Left cardiac atrium (tissue), 4 donors: ENCODE measurements at regions not wholly inside any gene's neighbourhood (a gene's known extent, or its start where the extent isn't known, plus 50 kb on each side); places are given as distances from the start of the nearest gene placed in this dataset.

Experiments
- ATAC-seq, 2 donors: fragments of 200-7000 bp; cut with Tn5 transposase; one replicate each; pipeline ENCODE4 v1.9.1; 2020; ENCODE audit warnings: mild to moderate bottlenecking in 2 of 2, moderate library complexity in 2 of 2
- DNase-seq: peaks from one replicate; pipeline ENCODE4 v3.0.0-alpha.2; 2020
- intact Hi-C, 2 donors: fragments of 100-400 bp; cut with DNase I; formaldehyde crosslinking; loops; one replicate each; pipeline versions ENCODE4 v1.14.1 to v1.15.1; 2022 to 2023
- donor health status: DM: no; HTN: yes; CAD: no.
- donor health status: DM: no; HTN: yes; CAD: no; lungs with severe emphysema.
- donor health status: DM: yes; HTN: yes; CAD: no.
- donor health status: Dilated cardiomyopathy.

DNA sequence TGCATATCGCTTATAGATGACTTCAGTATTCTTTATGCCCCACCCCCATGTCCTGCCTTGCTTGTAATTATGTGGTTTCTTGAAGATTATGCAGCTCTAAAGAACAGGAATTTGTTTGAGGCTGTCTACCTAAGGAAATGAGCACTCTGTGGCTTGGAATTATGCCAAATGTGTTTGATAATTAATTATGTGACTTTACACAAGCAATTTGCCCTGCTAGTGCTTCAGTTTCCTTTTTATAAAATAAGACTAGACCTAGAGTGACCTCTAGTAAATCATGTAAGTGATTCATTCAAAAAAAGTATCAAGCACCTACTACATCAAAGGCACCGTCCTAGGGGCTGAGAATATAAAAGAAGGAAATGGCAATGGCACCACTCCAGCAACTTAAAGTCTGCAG lies 491.5 kb upstream of the KIRREL3 start:
- ATAC-seq, result no peak
- no peak for DNase-seq
- intact Hi-C loops, result no loop called here

- ATAC-seq (no peak), DNase-seq (no peak)
- intact Hi-C loops, result no loop called here
These were observed 491.0 kb upstream of the KIRREL3 start for GRCh38 chr11:127491589-127491988.

- intact Hi-C loops, result no loop called here
- DNase-seq, result no peak
- no peak for ATAC-seq
These were observed 490.3 kb upstream of the KIRREL3 start for GRCh38 chr11:127490896-127491295.

DNA sequence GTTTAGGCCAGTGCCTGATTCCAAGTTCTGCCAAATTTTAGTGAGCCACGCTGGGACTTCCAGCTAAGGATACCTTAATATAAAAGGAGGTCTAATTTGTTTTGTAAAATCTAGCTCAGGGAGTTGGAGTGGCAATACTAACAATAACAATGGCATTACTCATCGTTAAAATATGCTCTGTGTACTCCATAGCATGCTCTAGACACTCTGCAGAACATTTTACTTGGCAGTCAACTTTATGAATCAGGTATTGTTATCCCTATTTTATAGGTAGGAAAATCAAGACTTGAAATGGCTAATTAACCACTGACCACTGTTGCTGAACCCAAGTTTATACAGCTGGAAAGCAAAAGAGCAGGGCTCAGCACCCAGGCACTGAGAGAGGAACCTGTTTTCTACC lies 485.0 kb upstream of the KIRREL3 start:
- intact Hi-C loops, result no loop called here
- ATAC-seq, result no peak
- DNase-seq, result no peak

DNA sequence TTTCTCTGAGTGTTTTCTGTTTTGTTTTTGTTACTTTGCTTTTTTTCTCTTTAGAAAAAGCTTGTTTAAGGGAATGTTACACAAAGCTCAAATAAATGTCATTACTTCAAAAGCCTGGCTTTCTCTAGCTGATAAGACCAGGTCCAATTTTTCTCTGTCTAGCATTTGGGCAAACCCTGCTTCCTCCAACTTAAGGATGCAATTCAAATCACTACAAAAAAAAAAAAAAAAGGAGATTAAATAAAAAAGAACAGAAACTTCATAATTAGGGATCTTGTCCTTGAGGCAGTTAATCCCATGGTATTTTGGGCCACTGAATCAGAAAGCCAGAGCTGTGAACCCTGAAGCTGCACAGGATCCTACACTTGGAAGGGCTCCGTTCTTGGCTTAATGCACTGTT lies 480.8 kb upstream of the KIRREL3 start:
- intact Hi-C loops, result no loop called here
- ATAC-seq (no peak), DNase-seq (no peak)

DNA sequence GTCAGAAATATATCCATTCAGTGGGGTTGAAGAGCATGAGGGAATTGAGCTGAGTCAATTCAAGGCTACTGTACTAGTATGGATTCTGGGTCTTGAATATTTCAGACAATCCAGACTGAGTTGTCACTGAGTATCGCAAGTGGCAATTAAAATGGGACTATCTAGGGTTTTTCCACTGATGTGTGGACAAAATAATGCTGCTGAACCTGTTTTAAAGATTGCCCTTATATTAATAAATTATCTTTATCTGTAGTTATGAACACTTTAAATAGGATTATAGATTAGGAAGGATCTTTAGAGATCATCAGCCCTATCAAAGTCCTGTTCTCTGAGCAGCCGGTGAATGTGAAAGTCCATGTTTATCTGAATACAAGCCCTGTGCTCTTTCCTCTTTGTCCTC lies 478.3 kb upstream of the KIRREL3 start:
- DNase-seq (no peak), ATAC-seq (no peak)
- intact Hi-C loops, result loop anchor here in 1 of 2 donors (10.0 kb wide), 1 partner anchor 546 kb away; no protein-coding TSS in a partner anchor

DNA sequence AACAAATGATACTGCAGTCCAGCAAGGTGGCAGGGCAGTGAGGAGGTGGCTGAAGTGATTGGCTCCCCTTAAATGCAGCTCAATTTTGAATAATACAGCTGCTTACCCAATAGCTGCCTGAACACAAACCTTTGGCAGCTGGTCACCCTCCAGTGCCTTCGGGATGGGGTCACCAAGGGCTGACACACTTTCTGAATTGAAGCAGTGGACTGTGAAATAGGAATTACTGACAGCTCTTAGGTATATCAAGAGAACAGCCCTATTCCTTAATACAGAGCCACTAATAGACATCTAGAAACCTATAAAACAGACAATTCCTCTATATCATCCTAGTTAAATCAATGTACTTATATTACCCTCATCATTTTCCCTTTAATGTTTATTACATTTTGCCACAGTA lies 474.2 kb upstream of the KIRREL3 start:
- intact Hi-C loops, result loop anchor here in 1 of 2 donors (10.0 kb wide), 1 partner anchor 550 kb away; no protein-coding TSS in a partner anchor
- DNase-seq, result no peak
- no peak for ATAC-seq

DNA sequence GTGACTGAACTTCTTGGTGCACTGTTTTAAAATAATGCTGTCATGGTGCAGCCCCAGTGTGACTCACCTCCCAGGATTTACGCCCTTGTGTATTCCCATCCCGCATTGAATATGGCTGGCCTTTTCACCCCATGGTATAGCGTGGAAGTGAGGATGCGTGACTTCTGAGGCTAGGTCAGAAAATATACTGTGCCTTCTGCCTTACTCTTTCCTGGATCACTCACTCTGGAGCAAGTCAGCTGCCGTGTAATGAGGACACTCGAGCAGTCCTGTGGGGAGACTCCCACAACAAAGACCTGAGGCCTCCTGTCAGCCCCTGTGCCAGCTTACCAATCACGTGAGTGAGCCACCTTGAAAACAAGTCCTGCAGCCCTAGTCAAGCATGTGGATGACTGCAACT lies 471.9 kb upstream of the KIRREL3 start:
- intact Hi-C loops, result loop anchor here in 1 of 2 donors (10.0 kb wide), 1 partner anchor 552 kb away; no protein-coding TSS in a partner anchor
- DNase-seq (no peak), ATAC-seq (no peak)

DNA sequence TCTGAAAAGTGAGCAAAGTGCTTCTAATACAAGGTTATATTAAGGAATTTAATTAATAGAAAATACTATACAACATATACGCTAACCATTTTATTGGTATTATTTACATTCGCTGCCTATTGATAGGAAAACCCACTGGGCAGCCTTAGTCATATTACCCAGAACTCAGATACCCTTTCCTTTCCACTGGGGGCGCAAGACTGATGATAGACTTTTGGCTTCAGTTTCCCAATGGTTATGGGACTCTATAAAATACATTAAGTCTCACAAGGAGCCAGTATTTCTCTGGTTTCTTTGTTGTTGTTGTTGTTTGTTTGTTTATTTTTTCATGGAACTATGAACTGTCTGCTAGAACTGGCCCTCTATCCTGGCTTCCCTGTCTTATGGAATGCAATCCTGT lies 471.1 kb upstream of the KIRREL3 start:
- DNase-seq (no peak), ATAC-seq (no peak)
- intact Hi-C loops, result loop anchor here in 1 of 2 donors (10.0 kb wide), 1 partner anchor 553 kb away; no protein-coding TSS in a partner anchor

GRCh38 chr11:127470306-127470884 lies 469.8 kb upstream of the KIRREL3 start:
- DNase-seq (no peak), ATAC-seq (no peak)
- intact Hi-C loops, result loop anchor here in 1 of 2 donors (10.0 kb wide), 1 partner anchor 554 kb away; no protein-coding TSS in a partner anchor

GRCh38 chr11:127464325-127464724 lies 463.8 kb upstream of the KIRREL3 start:
- intact Hi-C loops, result no loop called here
- no peak for ATAC-seq
- DNase-seq, result no peak

DNA sequence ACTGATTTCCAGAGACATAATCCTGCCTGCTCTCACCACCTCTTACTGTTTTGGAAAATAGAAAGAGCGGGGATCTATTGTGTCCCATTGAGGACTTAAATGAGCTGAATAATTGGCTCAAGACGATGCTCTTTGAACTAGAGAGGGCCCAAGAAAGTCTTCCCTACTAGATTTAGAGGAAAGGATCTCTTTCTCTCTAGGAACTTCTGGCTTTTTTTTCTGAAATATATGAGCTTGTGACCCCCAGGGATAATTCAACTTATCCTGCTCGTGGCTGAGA lies 461.4 kb upstream of the KIRREL3 start:
- intact Hi-C loops, result no loop called here
- ATAC-seq (no peak), DNase-seq (no peak)

- intact Hi-C loops, result no loop called here
- ATAC-seq (no peak), DNase-seq (no peak)
These were observed 460.9 kb upstream of the KIRREL3 start for GRCh38 chr11:127461241-127462064.

DNA sequence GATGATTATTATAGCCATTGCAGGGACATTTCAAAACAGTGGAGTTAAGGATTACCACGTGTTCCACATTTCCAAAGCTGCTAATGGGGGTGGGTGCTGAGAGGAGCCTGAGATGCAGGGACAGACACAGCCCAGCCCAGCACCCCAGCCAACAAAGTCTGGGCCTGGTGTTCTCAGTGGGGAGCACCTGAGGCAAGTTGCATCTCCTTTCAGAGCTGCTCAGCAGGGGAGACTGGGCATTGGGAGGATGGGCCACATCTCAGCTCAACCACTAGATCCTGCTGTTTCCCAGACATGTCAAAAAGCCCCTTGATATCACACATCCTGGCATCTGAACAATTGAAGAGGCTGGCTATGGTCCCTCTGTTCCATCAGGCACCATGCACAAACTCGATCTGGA lies 458.0 kb upstream of the KIRREL3 start:
- intact Hi-C loops, result no loop called here
- ATAC-seq, result no peak
- no peak for DNase-seq

DNA sequence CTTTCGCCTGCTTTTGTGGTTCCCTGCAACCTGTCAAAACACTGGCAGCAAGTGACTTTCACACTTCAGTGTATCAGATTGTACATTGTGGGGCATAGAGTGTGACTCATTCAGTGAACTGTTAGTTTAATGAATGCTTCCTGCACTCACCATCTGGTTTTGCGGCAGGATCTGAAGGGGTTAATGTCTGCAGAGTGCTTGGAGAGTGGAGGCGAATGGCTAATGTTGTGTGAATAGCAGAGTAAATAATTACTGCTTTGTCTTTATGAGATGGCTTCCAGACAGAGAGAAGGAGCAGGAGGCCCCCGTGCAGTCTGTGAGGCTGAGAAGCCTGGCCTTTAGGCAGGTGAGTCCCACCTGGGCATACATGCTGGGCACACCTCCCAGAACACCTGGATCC lies 454.3 kb upstream of the KIRREL3 start:
- intact Hi-C loops, result no loop called here
- DNase-seq (no peak), ATAC-seq (no peak)

GRCh38 chr11:127452533-127452932 lies 452.0 kb upstream of the KIRREL3 start:
- ATAC-seq, result no peak
- intact Hi-C loops, result no loop called here
- DNase-seq, result no peak

DNA sequence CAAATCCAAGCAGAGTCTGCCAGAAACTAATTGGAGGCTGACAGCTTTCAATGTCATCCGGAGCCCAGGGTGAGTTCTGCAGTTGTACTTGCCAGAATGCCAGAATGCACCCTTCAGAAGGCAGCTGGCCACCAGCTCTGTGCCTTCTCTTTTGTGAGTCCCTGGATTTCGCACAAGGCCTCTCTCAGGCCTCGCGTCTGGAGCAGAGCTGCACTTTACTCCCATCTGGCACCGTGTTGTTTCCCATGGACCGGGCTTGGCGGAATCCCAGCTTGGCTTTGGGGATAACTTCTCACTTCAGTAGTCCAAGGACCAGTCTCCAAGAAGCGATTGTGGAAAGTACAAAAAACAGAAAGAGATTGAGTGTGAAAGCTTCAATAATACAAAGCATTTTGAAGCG lies 451.3 kb upstream of the KIRREL3 start:
- ATAC-seq (peak; percentile 57 to 90), DNase-seq (peak; percentile 53)
- intact Hi-C loops, result no loop called here

DNA sequence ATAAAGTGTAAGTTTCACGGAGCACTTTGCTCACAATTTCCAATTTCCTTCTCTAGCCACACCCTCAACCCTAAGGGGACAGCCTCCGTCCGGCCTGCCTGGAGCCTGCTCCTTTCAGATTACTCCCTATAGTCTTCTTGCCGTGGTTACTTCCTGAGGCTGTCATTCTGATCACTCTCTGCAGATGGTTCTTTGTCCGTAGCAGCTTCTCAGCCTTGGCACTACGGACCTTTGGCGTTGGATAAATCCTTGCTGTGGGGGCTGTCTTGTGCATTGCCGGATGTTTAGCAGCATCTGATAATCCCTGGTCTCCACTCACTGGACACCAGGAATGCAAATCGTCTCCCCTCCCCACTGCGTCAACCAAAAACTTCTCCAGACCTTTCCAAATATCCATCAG lies 447.5 kb upstream of the KIRREL3 start:
- DNase-seq (no peak), ATAC-seq (no peak)
- intact Hi-C loops, result no loop called here

DNA sequence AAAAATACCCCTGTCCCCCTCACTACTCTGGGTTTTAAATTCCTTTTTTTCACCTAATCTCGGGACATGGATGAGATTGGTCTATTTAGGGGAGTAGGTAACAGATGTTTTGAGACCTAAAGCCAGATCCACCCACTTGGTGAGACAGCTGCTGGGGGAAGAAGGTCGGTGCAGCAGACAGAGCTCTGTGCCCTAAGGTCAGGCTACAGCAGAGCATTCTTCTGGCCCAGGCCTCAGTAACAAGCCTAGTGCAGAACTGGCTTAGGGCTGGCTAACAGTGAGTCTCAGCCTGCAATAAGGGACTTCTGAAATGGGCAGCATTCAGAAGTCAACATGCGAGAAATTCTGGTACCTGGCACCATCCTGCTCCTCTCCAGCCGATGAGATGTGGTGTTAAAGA lies 444.9 kb upstream of the KIRREL3 start:
- ATAC-seq, result peak in 1 of 2 donors; percentile 49
- intact Hi-C loops, result no loop called here
- no peak for DNase-seq

DNA sequence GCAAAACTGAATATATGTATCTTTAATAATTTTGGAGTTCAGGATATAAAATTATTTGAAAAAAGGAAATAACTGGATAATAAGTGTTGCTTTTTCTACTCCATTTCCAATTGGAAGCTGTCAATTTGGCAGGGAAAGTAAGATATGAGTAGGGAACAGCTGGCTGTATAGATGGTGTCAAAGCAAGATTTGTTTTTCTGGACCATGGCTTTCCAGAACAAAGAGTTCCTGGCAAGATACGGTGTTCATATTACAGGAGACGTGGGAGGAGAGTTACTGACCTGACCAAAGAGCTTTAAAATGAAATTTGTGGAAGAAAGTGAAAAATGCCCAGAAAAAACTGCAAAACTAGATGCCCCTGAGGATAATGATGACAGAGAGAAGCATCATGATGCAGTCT lies 442.7 kb upstream of the KIRREL3 start:
- intact Hi-C loops, result no loop called here
- ATAC-seq (no peak), DNase-seq (no peak)

GRCh38 chr11:127440616-127441015 lies 440.0 kb upstream of the KIRREL3 start:
- no peak for ATAC-seq
- intact Hi-C loops, result no loop called here
- no peak for DNase-seq
